ENCODE measurements at regions not wholly inside any gene's neighbourhood (a gene's known extent, or its start where the extent isn't known, plus 50 kb on each side); places are given as distances from the start of the nearest gene placed in this dataset.

GRCh38 chr12:130068741-130069140 lies 93.5 kb upstream of the FZD10 start:
- H3K27me3 Mint-ChIP-seq, result no peaks in the 10 kb centered on the region
- H3K27ac Mint-ChIP-seq, result no peak overlapping the region
- H3K36me3 Mint-ChIP-seq (ENCODE audit: low read depth), result no peaks in the 10 kb centered on the region
- ATAC-seq, result no peak
- no peaks in the 10 kb centered on the region for H3K4me1 Mint-ChIP-seq
- DNase-seq, result no peak
- no peak overlapping the region for H3K4me3 Mint-ChIP-seq
- no peaks in the 10 kb centered on the region for H3K9me3 ChIP-seq (ENCODE audit: control insufficient read depth, low read length, poor library complexity, severe bottlenecking)

- no peaks in the 10 kb centered on the region for H3K9me3 ChIP-seq (ENCODE audit: control insufficient read depth, low read length, poor library complexity, severe bottlenecking)
- no peaks in the 10 kb centered on the region for H3K4me1 Mint-ChIP-seq
- H3K27me3 Mint-ChIP-seq, result no peaks in the 10 kb centered on the region
- H3K4me3 Mint-ChIP-seq, result no peak overlapping the region
- no peaks in the 10 kb centered on the region for H3K36me3 Mint-ChIP-seq (ENCODE audit: low read depth)
- H3K27ac Mint-ChIP-seq, result no peak overlapping the region
- no peak for ATAC-seq
- DNase-seq, result no peak
Measured at GRCh38 chr12:130070126-130070611, 92.1 kb upstream of the FZD10 start.

- H3K4me3 Mint-ChIP-seq, result no peak overlapping the region
- H3K36me3 Mint-ChIP-seq (ENCODE audit: low read depth), result no peaks in the 10 kb centered on the region
- no peak for ATAC-seq
- no peaks in the 10 kb centered on the region for H3K9me3 ChIP-seq (ENCODE audit: control insufficient read depth, low read length, poor library complexity, severe bottlenecking)
- no peak overlapping the region for H3K27ac Mint-ChIP-seq
- H3K27me3 Mint-ChIP-seq, result no peaks in the 10 kb centered on the region
- H3K4me1 Mint-ChIP-seq, result no peaks in the 10 kb centered on the region
- DNase-seq, result no peak
Measured at GRCh38 chr12:130073721-130074120, 88.5 kb upstream of the FZD10 start.

- ATAC-seq (no peak), DNase-seq (no peak)
- Mint-ChIP-seq H3K4me3 (no peak overlapping the region), H3K27ac (no peak overlapping the region), H3K4me1 (no peaks in the 10 kb centered on the region), H3K36me3 (ENCODE audit: low read depth) (no peaks in the 10 kb centered on the region), H3K27me3 (no peaks in the 10 kb centered on the region)
- no peaks in the 10 kb centered on the region for H3K9me3 ChIP-seq (ENCODE audit: control insufficient read depth, low read length, poor library complexity, severe bottlenecking)
Measured at GRCh38 chr12:130074661-130075406, 87.4 kb upstream of the FZD10 start.

- ATAC-seq (no peak), DNase-seq (no peak)
- no peaks in the 10 kb centered on the region for H3K9me3 ChIP-seq (ENCODE audit: control insufficient read depth, low read length, poor library complexity, severe bottlenecking)
- Mint-ChIP-seq H3K27me3 (no peaks in the 10 kb centered on the region), H3K4me3 (no peak overlapping the region), H3K36me3 (ENCODE audit: low read depth) (no peaks in the 10 kb centered on the region), H3K4me1 (no peaks in the 10 kb centered on the region), H3K27ac (no peak overlapping the region)
Measured at GRCh38 chr12:130075497-130076076, 86.7 kb upstream of the FZD10 start.

- Mint-ChIP-seq H3K36me3 (ENCODE audit: low read depth) (no peaks in the 10 kb centered on the region), H3K27ac (no peak overlapping the region), H3K4me1 (no peaks in the 10 kb centered on the region), H3K27me3 (no peaks in the 10 kb centered on the region), H3K4me3 (no peak overlapping the region)
- DNase-seq, result no peak
- ATAC-seq, result no peak
- no peaks in the 10 kb centered on the region for H3K9me3 ChIP-seq (ENCODE audit: control insufficient read depth, low read length, poor library complexity, severe bottlenecking)
Measured at GRCh38 chr12:130076126-130076525, 86.1 kb upstream of the FZD10 start.

GRCh38 chr12:130076752-130077151 lies 85.5 kb upstream of the FZD10 start:
- DNase-seq (no peak), ATAC-seq (no peak)
- Mint-ChIP-seq H3K4me1 (no peaks in the 10 kb centered on the region), H3K4me3 (no peak overlapping the region), H3K27ac (no peak overlapping the region), H3K36me3 (ENCODE audit: low read depth) (no peaks in the 10 kb centered on the region), H3K27me3 (no peaks in the 10 kb centered on the region)
- H3K9me3 ChIP-seq (ENCODE audit: control insufficient read depth, low read length, poor library complexity, severe bottlenecking), result no peaks in the 10 kb centered on the region

- no peaks in the 10 kb centered on the region for H3K9me3 ChIP-seq (ENCODE audit: control insufficient read depth, low read length, poor library complexity, severe bottlenecking)
- no peak overlapping the region for H3K27ac Mint-ChIP-seq
- ATAC-seq (no peak), DNase-seq (no peak)
- H3K4me1 Mint-ChIP-seq, result no peaks in the 10 kb centered on the region
- no peaks in the 10 kb centered on the region for H3K27me3 Mint-ChIP-seq
- no peak overlapping the region for H3K4me3 Mint-ChIP-seq
- H3K36me3 Mint-ChIP-seq (ENCODE audit: low read depth), result no peaks in the 10 kb centered on the region
Measured at GRCh38 chr12:130078852-130079251, 83.4 kb upstream of the FZD10 start.

GRCh38 chr12:130079279-130079678 lies 83.0 kb upstream of the FZD10 start:
- Mint-ChIP-seq H3K27me3 (no peaks in the 10 kb centered on the region), H3K4me1 (no peaks in the 10 kb centered on the region), H3K36me3 (ENCODE audit: low read depth) (no peaks in the 10 kb centered on the region), H3K27ac (no peak overlapping the region), H3K4me3 (no peak overlapping the region)
- no peaks in the 10 kb centered on the region for H3K9me3 ChIP-seq (ENCODE audit: control insufficient read depth, low read length, poor library complexity, severe bottlenecking)
- no peak for DNase-seq
- no peak for ATAC-seq

- H3K9me3 ChIP-seq (ENCODE audit: control insufficient read depth, low read length, poor library complexity, severe bottlenecking), result no peaks in the 10 kb centered on the region
- no peaks in the 10 kb centered on the region for H3K36me3 Mint-ChIP-seq (ENCODE audit: low read depth)
- H3K4me1 Mint-ChIP-seq, result no peaks in the 10 kb centered on the region
- H3K4me3 Mint-ChIP-seq, result no peak overlapping the region
- ATAC-seq (no peak), DNase-seq (no peak)
- H3K27ac Mint-ChIP-seq, result no peak overlapping the region
- H3K27me3 Mint-ChIP-seq, result no peaks in the 10 kb centered on the region
Measured at GRCh38 chr12:130080205-130080604, 82.1 kb upstream of the FZD10 start.

GRCh38 chr12:130081117-130081805 lies 81.0 kb upstream of the FZD10 start:
- H3K4me3 Mint-ChIP-seq, result no peak overlapping the region
- no peak overlapping the region for H3K27ac Mint-ChIP-seq
- H3K9me3 ChIP-seq (ENCODE audit: control insufficient read depth, low read length, poor library complexity, severe bottlenecking), result no peaks in the 10 kb centered on the region
- H3K4me1 Mint-ChIP-seq, result peaks cover 2% of the 10 kb centered on the region
- no peak for DNase-seq
- no peaks in the 10 kb centered on the region for H3K27me3 Mint-ChIP-seq
- no peak for ATAC-seq
- H3K36me3 Mint-ChIP-seq (ENCODE audit: low read depth), result no peaks in the 10 kb centered on the region

GRCh38 chr12:130083002-130083401 lies 79.3 kb upstream of the FZD10 start:
- no peaks in the 10 kb centered on the region for H3K36me3 Mint-ChIP-seq (ENCODE audit: low read depth)
- DNase-seq (no peak), ATAC-seq (no peak)
- H3K9me3 ChIP-seq (ENCODE audit: control insufficient read depth, low read length, poor library complexity, severe bottlenecking), result no peaks in the 10 kb centered on the region
- H3K27me3 Mint-ChIP-seq, result no peaks in the 10 kb centered on the region
- peaks cover 4% of the 10 kb centered on the region for H3K4me1 Mint-ChIP-seq
- no peak overlapping the region for H3K27ac Mint-ChIP-seq
- H3K4me3 Mint-ChIP-seq, result no peak overlapping the region

GRCh38 chr12:130083734-130084133 lies 78.5 kb upstream of the FZD10 start:
- Mint-ChIP-seq H3K27me3 (no peaks in the 10 kb centered on the region), H3K4me1 (peaks cover 4% of the 10 kb centered on the region), H3K27ac (no peak overlapping the region), H3K36me3 (ENCODE audit: low read depth) (no peaks in the 10 kb centered on the region), H3K4me3 (no peak overlapping the region)
- ATAC-seq, result no peak
- no peaks in the 10 kb centered on the region for H3K9me3 ChIP-seq (ENCODE audit: control insufficient read depth, low read length, poor library complexity, severe bottlenecking)
- DNase-seq, result no peak

All from T-helper 17 cell (primary cell).